ENCODE measurements at regions not wholly inside any gene's neighbourhood (a gene's known extent, or its start where the extent isn't known, plus 50 kb on each side); places are given as distances from the start of the nearest gene placed in this dataset.

- no peak for FAIRE-seq
Observed at GRCh38 chr16:86306011-86306644, 204.2 kb upstream of the FOXF1 start.

GRCh38 chr16:86306811-86307513 is 203.4 kb upstream of the FOXF1 start:
- no peak for FAIRE-seq

- no peak for FAIRE-seq
Observed at GRCh38 chr16:86307514-86307903, 202.8 kb upstream of the FOXF1 start.

GRCh38 chr16:86308514-86308913 is 201.8 kb upstream of the FOXF1 start:
- no peak for FAIRE-seq

- no peak for FAIRE-seq
Observed at GRCh38 chr16:86313631-86314030, 196.7 kb upstream of the FOXF1 start.

- FAIRE-seq = no peak
Observed at GRCh38 chr16:86314402-86315025, 195.8 kb upstream of the FOXF1 start.

- no peak for FAIRE-seq
Observed at GRCh38 chr16:86316967-86317812, 193.1 kb upstream of the FOXF1 start.

- no peak for FAIRE-seq
Observed at GRCh38 chr16:86317813-86318650, 192.3 kb upstream of the FOXF1 start.

GRCh38 chr16:86319585-86320236 is 190.6 kb upstream of the FOXF1 start:
- no peak for FAIRE-seq

GRCh38 chr16:86320237-86320595 is 190.1 kb upstream of the FOXF1 start:
- no peak for FAIRE-seq

GRCh38 chr16:86321491-86321890 is 188.8 kb upstream of the FOXF1 start:
- no peak for FAIRE-seq

GRCh38 chr16:86322283-86322682 is 188.0 kb upstream of the FOXF1 start:
- no peak for FAIRE-seq

GRCh38 chr16:86322806-86323205 is 187.5 kb upstream of the FOXF1 start:
- no peak for FAIRE-seq

GRCh38 chr16:86324320-86324719 is 186.0 kb upstream of the FOXF1 start:
- FAIRE-seq = no peak

GRCh38 chr16:86325360-86325759 is 185.0 kb upstream of the FOXF1 start:
- no peak for FAIRE-seq

- no peak for FAIRE-seq
Observed at GRCh38 chr16:86325895-86326294, 184.4 kb upstream of the FOXF1 start.

- FAIRE-seq = no peak
Observed at GRCh38 chr16:86327321-86327720, 183.0 kb upstream of the FOXF1 start.

- no peak for FAIRE-seq
Observed at GRCh38 chr16:86330906-86331305, 179.4 kb upstream of the FOXF1 start.

- FAIRE-seq = no peak
Observed at GRCh38 chr16:86334079-86334635, 176.2 kb upstream of the FOXF1 start.

GRCh38 chr16:86335266-86336172 is 174.8 kb upstream of the FOXF1 start:
- FAIRE-seq = no peak

GRCh38 chr16:86337138-86337537 is 173.2 kb upstream of the FOXF1 start:
- FAIRE-seq = no peak

Data from A204.1 (cell line).